Naive thymus-derived CD4-positive, alpha-beta T cell (primary cell): ENCODE measurements at regions not wholly inside any gene's neighbourhood (a gene's known extent, or its start where the extent isn't known, plus 50 kb on each side); places are given as distances from the start of the nearest gene placed in this dataset.

Experiments used
- ATAC-seq: fragments of 150-1000 bp; cut with Tn5 transposase; 2 replicates; pipeline ENCODE4 v1.10.0; 2021; ENCODE audit warnings: mild to moderate bottlenecking, moderate library complexity
- CTCF ChIA-PET: fragments of 350-600 bp; sonication (Branson Sonifier 250); formaldehyde crosslinking; loops from one replicate; lab custom pipeline; 2021; ENCODE audit warnings: antibody characterized with exemption; lab: Charles Lee
- POLR2A ChIA-PET: fragments of 350-600 bp; sonication (Branson Sonifier 250); formaldehyde crosslinking; loops from one replicate; lab custom pipeline; 2021; ENCODE audit warnings: antibody characterized with exemption, inconsistent platforms; lab: Charles Lee
- DNase-seq, 9 donors: peaks; one replicate each; pipeline versions ENCODE4 v3.0.0 to v3.0.0-alpha.2; 2020 to 2022; ENCODE audit warnings: mixed read lengths in 1 of 9
- H3K27ac ChIP-seq: one replicate; pipeline ENCODE4 v1.7.0; 2013; ENCODE audit warnings: mild to moderate bottlenecking, low read depth, low read length, moderate library complexity
- H3K27me3 ChIP-seq, 2 donors: one replicate each; pipeline ENCODE4 v1.7.0; 2013; ENCODE audit warnings: low read length in 2 of 2, mild to moderate bottlenecking in 2 of 2, moderate library complexity in 2 of 2; ENCODE audit not compliant: control insufficient read depth in 2 of 2, insufficient read depth in 2 of 2
- H3K36me3 ChIP-seq, 3 experiments: 1 replicate in 2 of 3; 2 replicates in 1 of 3; pipeline ENCODE4 v1.7.0; 2013; ENCODE audit warnings: low read length in 3 of 3, mild to moderate bottlenecking in 3 of 3, moderate library complexity in 1 of 3; ENCODE audit not compliant: insufficient read depth in 3 of 3, control insufficient read depth in 2 of 3
- H3K4me1 ChIP-seq, 2 donors: one replicate each; pipeline ENCODE4 v1.7.0; 2013; ENCODE audit warnings: low read length in 2 of 2, mild to moderate bottlenecking in 2 of 2, moderate library complexity in 1 of 2; ENCODE audit not compliant: control insufficient read depth in 2 of 2, insufficient read depth in 2 of 2
- H3K4me3 ChIP-seq: 2 replicates; pipeline ENCODE4 v1.7.0; 2013; ENCODE audit warnings: mild to moderate bottlenecking, low read length
- H3K9me3 ChIP-seq, 3 experiments: 1 replicate in 2 of 3; 2 replicates in 1 of 3; pipeline ENCODE4 v1.7.0; 2013; ENCODE audit warnings: low read length in 3 of 3; ENCODE audit not compliant: control insufficient read depth in 2 of 3
- H3K27ac Mint-ChIP-seq, 9 donors: one replicate each; pipeline ENCODE4 v1.8.0; 2020 to 2022; ENCODE audit warnings: mixed read lengths in 9 of 9, mild to moderate bottlenecking in 8 of 9, moderate library complexity in 5 of 9, inconsistent platforms in 2 of 9
- H3K27me3 Mint-ChIP-seq, 5 donors: one replicate each; pipeline ENCODE4 v1.8.0; 2021 to 2022; ENCODE audit warnings: mixed read lengths in 5 of 5, mild to moderate bottlenecking in 1 of 5
- H3K36me3 Mint-ChIP-seq, 5 donors: one replicate each; pipeline ENCODE4 v1.8.0; 2020 to 2022; ENCODE audit warnings: mixed read lengths in 5 of 5, mild to moderate bottlenecking in 3 of 5, inconsistent platforms in 1 of 5
- H3K4me1 Mint-ChIP-seq, 7 donors: one replicate each; pipeline ENCODE4 v1.8.0; 2020 to 2022; ENCODE audit warnings: mixed read lengths in 7 of 7, mild to moderate bottlenecking in 3 of 7, inconsistent platforms in 1 of 7
- H3K4me3 Mint-ChIP-seq, 10 donors: one replicate each; pipeline ENCODE4 v1.8.0; 2020 to 2022; ENCODE audit warnings: mild to moderate bottlenecking in 10 of 10, mixed read lengths in 10 of 10, moderate library complexity in 6 of 10, inconsistent platforms in 2 of 10
- H3K9me3 Mint-ChIP-seq, 11 donors: one replicate each; pipeline ENCODE4 v1.8.0; 2020 to 2022; ENCODE audit warnings: mixed read lengths in 11 of 11, mild to moderate bottlenecking in 4 of 11, inconsistent platforms in 1 of 11, moderate library complexity in 1 of 11
- intact Hi-C, 2 donors: fragments of 100-400 bp; cut with micrococcal nuclease; formaldehyde crosslinking; loops; one replicate each; pipeline ENCODE4 v1.15.1; 2023

DNA sequence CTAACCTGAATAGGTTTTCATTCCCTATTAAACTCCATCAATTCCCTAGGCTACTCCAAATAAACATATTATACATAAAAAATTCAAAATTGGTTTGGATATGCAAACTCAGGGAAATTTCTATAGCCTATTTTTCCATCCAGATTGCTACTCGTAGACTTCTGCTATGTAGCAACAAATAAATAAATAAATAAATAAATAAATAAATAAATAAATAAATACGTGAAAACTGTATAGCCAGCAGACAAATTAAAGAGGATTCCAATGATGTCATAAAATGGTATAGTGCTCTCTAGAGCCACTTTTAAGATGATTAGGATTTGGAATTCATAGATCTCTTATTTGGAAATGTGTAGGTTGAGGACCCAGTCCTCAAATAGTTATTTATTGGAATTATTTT lies 1193.2 kb upstream of the NUDT12 start:
- no peak overlapping the region for H3K4me3 Mint-ChIP-seq
- POLR2A ChIA-PET: no interaction called here
- DNase-seq: no peak
- H3K9me3 Mint-ChIP-seq: peaks cover 0 to 24% (median 6%) of the 10 kb centered on the region in 11 donors
- H3K27ac Mint-ChIP-seq: no peak overlapping the region
- ATAC-seq: no peak
- H3K4me1 Mint-ChIP-seq: no peaks in the 10 kb centered on the region
- no peak overlapping the region for H3K27ac ChIP-seq
- CTCF ChIA-PET: no interaction called here
- H3K27me3 ChIP-seq: no peaks in the 10 kb centered on the region
- no peaks in the 10 kb centered on the region for H3K9me3 ChIP-seq
- no peak overlapping the region for H3K4me3 ChIP-seq
- H3K27me3 Mint-ChIP-seq: no peaks in the 10 kb centered on the region
- H3K36me3 Mint-ChIP-seq: no peaks in the 10 kb centered on the region
- no peaks in the 10 kb centered on the region for H3K4me1 ChIP-seq
- intact Hi-C loops: no loop called here
- H3K36me3 ChIP-seq: no peaks in the 10 kb centered on the region

DNA sequence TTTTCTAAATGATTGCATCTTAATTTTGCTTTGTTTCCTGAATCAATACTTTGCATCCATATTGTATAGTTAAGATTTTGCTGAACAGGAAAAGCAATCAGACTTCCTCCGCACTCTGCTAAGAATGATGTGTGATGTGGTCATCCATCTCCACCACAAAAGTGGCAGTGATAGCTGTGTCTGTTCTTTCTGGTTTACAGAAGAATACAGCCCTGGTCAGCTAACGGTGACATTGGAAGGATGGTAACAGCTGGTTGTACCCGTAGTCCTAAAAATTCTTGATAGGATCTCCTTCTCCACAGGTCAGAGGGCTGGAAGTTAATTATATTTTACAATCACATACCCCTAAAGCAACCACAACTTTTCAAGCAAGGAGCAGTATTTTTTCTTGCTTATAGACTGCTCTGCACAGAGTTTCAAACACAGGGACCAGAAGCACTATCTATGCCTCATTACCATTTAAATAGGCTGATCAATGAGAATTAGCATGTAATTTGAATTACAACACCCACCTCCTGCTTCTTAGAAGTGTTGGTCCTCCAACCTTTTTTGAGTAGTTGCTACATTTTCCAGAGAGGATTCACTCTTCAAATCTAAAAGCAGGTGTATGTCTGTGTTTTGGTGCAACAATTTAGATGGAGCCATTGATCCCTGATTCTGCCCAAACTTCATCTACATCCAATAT lies 1191.9 kb upstream of the NUDT12 start:
- H3K4me3 Mint-ChIP-seq: no peak overlapping the region
- ChIA-PET CTCF (no interaction called here), POLR2A (no interaction called here)
- H3K9me3 Mint-ChIP-seq: peaks cover 0 to 19% (median 5%) of the 10 kb centered on the region in 11 donors
- no peaks in the 10 kb centered on the region for H3K36me3 ChIP-seq
- DNase-seq (no peak), ATAC-seq (no peak)
- H3K27me3 ChIP-seq: no peaks in the 10 kb centered on the region
- no peak overlapping the region for H3K27ac Mint-ChIP-seq
- H3K27me3 Mint-ChIP-seq: no peaks in the 10 kb centered on the region
- intact Hi-C loops: no loop called here
- no peaks in the 10 kb centered on the region for H3K9me3 ChIP-seq
- no peak overlapping the region for H3K4me3 ChIP-seq
- no peaks in the 10 kb centered on the region for H3K4me1 ChIP-seq
- no peak overlapping the region for H3K27ac ChIP-seq
- no peaks in the 10 kb centered on the region for H3K4me1 Mint-ChIP-seq
- no peaks in the 10 kb centered on the region for H3K36me3 Mint-ChIP-seq

DNA sequence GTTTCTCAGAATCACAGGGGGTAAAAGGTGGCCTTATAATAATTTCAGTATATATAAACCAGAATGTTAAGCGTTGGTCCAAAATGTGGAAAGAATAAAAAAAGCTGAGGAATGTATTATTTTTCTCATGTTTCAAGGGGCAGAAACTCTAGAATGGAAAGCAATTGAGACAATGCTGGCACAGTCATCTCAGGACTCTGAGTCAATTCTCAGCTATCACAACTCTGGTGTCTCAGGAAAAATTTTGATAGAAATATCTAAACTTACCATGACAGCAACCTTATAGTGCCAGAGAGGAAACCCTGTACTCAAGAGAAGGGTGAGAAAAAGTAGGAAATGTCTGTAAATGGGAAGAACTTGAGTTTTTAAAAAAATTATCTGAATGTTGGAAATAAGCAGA lies 1189.4 kb upstream of the NUDT12 start:
- DNase-seq: no peak
- peaks cover 0 to 12% (median 8%) of the 10 kb centered on the region in 11 donors for H3K9me3 Mint-ChIP-seq
- CTCF ChIA-PET: no interaction called here
- intact Hi-C loops: no loop called here
- no peaks in the 10 kb centered on the region for H3K4me1 Mint-ChIP-seq
- H3K36me3 Mint-ChIP-seq: no peaks in the 10 kb centered on the region
- no peak overlapping the region for H3K4me3 ChIP-seq
- H3K27ac Mint-ChIP-seq: no peak overlapping the region
- H3K27me3 ChIP-seq: no peaks in the 10 kb centered on the region
- H3K27me3 Mint-ChIP-seq: no peaks in the 10 kb centered on the region
- no peaks in the 10 kb centered on the region for H3K9me3 ChIP-seq
- no peak for ATAC-seq
- POLR2A ChIA-PET: no interaction called here
- H3K27ac ChIP-seq: no peak overlapping the region
- H3K36me3 ChIP-seq: no peaks in the 10 kb centered on the region
- no peaks in the 10 kb centered on the region for H3K4me1 ChIP-seq
- H3K4me3 Mint-ChIP-seq: no peak overlapping the region

DNA sequence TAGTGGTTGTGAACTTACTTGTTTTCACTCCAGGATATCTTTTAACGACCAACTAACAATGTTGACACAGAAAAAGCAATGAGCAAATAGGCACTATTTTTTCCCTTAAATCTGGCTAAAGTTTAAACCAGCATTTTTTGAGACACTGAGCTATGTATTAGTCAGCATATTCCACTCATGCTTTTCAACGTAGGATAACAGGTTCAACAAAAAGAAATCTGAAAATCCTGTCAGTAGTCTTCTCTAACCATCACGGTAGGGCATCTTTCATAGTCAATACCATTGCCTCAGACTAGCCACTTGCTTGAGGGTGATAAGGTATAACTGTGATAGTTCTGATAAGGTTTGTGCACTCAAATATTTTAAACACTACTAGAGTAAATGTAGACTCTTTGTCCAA lies 1177.3 kb upstream of the NUDT12 start:
- POLR2A ChIA-PET: no interaction called here
- CTCF ChIA-PET: no interaction called here
- intact Hi-C loops: no loop called here

DNA sequence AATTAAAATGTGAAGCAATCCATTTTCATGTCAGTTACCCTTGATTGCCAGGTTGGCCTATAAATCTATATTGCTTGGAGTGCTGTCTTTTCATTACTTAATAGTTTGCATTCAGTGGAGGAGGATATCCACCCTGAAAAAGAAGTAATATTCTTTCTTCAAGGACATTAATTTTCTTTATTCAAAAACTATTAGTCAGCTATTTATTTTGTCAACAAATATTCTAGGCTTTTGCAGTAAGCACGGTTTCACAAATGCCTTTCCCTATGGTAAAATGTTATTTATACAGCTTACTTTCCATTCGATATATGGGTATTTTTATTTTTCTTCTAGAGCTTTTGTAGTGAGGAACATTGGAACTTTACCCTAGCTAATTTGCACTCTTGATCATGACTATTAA lies 1176.9 kb upstream of the NUDT12 start:
- Histone ChIP-seq H3K9me3 (peaks cover 0 to 6% (median 0%) of the 10 kb centered on the region in 3 experiments), H3K27ac (no peak overlapping the region), H3K4me3 (no peak overlapping the region), H3K36me3 (no peaks in the 10 kb centered on the region), H3K4me1 (no peaks in the 10 kb centered on the region), H3K27me3 (no peaks in the 10 kb centered on the region)
- ChIA-PET POLR2A (no interaction called here), CTCF (no interaction called here)
- H3K27me3 Mint-ChIP-seq: no peaks in the 10 kb centered on the region
- DNase-seq (no peak), ATAC-seq (no peak)
- no peaks in the 10 kb centered on the region for H3K4me1 Mint-ChIP-seq
- peaks cover 0 to 7% (median 0%) of the 10 kb centered on the region in 5 donors for H3K36me3 Mint-ChIP-seq
- intact Hi-C loops: no loop called here
- H3K27ac Mint-ChIP-seq: no peak overlapping the region
- no peak overlapping the region for H3K4me3 Mint-ChIP-seq
- peaks cover 1 to 35% (median 13%) of the 10 kb centered on the region in 11 donors for H3K9me3 Mint-ChIP-seq

More for the DNA sequence above, 1177.3 kb upstream of the NUDT12 start:
- H3K27me3 Mint-ChIP-seq: no peaks in the 10 kb centered on the region
- H3K27me3 ChIP-seq: no peaks in the 10 kb centered on the region
- ATAC-seq: no peak
- H3K36me3 Mint-ChIP-seq: peaks cover 0 to 7% (median 0%) of the 10 kb centered on the region in 5 donors
- H3K9me3 ChIP-seq: peaks cover 0 to 6% (median 0%) of the 10 kb centered on the region in 3 experiments
- H3K4me3 Mint-ChIP-seq: no peak overlapping the region
- no peaks in the 10 kb centered on the region for H3K36me3 ChIP-seq
- H3K9me3 Mint-ChIP-seq: peaks cover 1 to 39% (median 15%) of the 10 kb centered on the region in 11 donors
- no peak overlapping the region for H3K4me3 ChIP-seq
- no peak for DNase-seq
- no peak overlapping the region for H3K27ac Mint-ChIP-seq
- no peak overlapping the region for H3K27ac ChIP-seq
- no peaks in the 10 kb centered on the region for H3K4me1 Mint-ChIP-seq
- no peaks in the 10 kb centered on the region for H3K4me1 ChIP-seq

DNA sequence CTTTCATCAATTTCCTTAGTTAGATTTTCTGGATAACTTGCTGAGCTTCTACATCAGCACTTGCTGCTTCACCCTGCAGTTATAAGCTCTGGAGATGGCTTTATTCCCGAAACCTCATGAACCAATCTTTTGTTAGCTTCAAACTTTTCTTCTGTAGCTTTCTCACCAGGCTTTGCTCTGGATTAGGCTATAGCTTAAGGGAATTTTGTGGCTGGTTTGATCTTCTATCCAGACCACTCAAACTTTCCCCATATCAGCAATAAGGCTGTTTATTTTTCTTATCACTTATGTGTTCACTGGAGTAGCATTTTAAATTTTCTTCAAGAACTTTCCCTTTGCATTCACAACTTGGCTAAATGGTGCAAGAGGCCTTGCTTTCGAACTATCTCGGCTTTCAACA lies 1173.5 kb upstream of the NUDT12 start:
- no peaks in the 10 kb centered on the region for H3K27me3 ChIP-seq
- no peak overlapping the region for H3K4me3 Mint-ChIP-seq
- peaks cover 0 to 12% (median 2%) of the 10 kb centered on the region in 11 donors for H3K9me3 Mint-ChIP-seq
- POLR2A ChIA-PET: no interaction called here
- CTCF ChIA-PET: no interaction called here
- H3K36me3 ChIP-seq: no peaks in the 10 kb centered on the region
- intact Hi-C loops: no loop called here
- H3K27ac ChIP-seq: no peak overlapping the region
- DNase-seq (no peak), ATAC-seq (no peak)
- no peak overlapping the region for H3K4me3 ChIP-seq
- no peaks in the 10 kb centered on the region for H3K4me1 Mint-ChIP-seq
- no peaks in the 10 kb centered on the region for H3K27me3 Mint-ChIP-seq
- no peaks in the 10 kb centered on the region for H3K36me3 Mint-ChIP-seq
- no peaks in the 10 kb centered on the region for H3K4me1 ChIP-seq
- H3K27ac Mint-ChIP-seq: no peak overlapping the region
- H3K9me3 ChIP-seq: no peaks in the 10 kb centered on the region

DNA sequence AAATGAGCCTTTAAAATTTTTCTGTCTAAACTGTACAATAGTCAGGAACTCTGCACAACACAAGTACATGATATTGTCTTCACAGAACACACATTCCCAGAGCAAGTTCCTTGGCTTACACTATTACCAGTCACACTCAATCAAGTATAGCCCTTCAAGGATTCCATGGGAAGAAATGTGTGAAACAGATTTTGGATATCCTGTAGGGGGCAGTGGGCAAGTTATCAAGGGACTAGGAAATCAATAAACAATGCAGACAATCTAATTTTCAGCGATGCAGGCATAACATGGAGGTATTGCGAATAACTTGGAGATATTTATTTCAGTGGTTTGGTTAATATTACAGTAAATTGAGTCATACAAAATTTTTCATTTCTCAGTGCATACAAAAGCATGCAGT lies 1171.5 kb upstream of the NUDT12 start:
- CTCF ChIA-PET: no interaction called here
- Mint-ChIP-seq H3K4me3 (no peak overlapping the region), H3K27ac (no peak overlapping the region), H3K36me3 (no peaks in the 10 kb centered on the region), H3K27me3 (no peaks in the 10 kb centered on the region), H3K4me1 (no peaks in the 10 kb centered on the region), H3K9me3 (peaks cover 0 to 17% (median 3%) of the 10 kb centered on the region in 11 donors)
- POLR2A ChIA-PET: no interaction called here
- Histone ChIP-seq H3K36me3 (no peaks in the 10 kb centered on the region), H3K4me1 (no peaks in the 10 kb centered on the region), H3K27ac (no peak overlapping the region), H3K4me3 (no peak overlapping the region), H3K9me3 (no peaks in the 10 kb centered on the region), H3K27me3 (no peaks in the 10 kb centered on the region)
- intact Hi-C loops: no loop called here
- DNase-seq (no peak), ATAC-seq (no peak)
